ENCODE measurements at regions not wholly inside any gene's neighbourhood (a gene's known extent, or its start where the extent isn't known, plus 50 kb on each side); places are given as distances from the start of the nearest gene placed in this dataset.

DNA sequence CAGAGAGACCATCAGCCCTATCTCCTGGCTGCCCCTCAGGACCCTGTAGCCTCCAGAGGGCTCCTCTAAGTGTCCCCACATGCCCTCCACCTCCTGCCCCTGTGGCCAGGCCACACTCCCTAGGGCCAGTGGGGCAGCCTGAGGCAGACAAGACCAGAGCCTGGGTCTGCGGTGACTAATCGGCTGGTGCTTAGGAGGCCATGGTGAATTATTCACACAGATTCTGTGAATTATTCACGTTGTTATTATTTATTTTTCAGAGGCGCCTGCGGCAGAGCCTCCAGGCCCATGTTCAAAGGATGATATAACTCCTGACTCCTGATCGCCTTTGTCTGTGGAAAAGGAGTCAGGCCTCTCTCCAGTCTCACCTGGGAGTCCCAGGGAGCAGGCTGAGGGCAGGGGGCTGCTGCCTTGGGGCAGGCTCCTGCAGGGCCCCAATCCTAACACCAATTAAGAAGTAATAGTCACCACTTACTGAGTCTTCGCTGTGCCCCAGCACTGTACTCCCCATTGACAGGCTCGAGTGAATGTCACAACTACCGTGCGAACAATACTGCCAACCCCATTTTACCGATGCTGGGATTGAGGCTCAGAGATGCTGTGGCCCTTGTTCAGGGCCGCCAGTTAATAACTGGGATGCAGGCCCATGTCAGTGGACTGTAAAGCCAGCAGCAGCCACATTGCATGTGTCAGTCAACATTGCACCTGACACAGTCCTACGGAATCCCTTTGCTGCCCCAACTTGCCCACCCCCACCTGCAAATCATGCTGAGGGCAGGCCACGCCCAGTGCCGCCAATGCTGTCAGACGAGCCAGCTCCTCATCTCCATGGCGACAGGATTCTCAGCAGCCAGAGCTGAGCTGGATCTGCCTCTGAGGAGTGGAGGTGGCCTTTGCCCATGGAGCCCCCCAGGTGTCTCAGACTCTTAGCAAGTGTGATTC, 94.9 kb downstream of the PCDH1 start:
- no peak for TF ChIP-seq CTCF (IDR thresholded peaks at IDR 0.05)
- no peak for ATAC-seq
- Histone ChIP-seq H3K4me3 (no peak overlapping the region), H3K27ac (no peak overlapping the region), H3K27me3 (no peaks in the 10 kb centered on the region), H3K36me3 (no peaks in the 10 kb centered on the region), H3K4me1 (no peaks in the 10 kb centered on the region), H3K9me3 (no peaks in the 10 kb centered on the region)
- no peak for DNase-seq
- intact Hi-C loops (cut with DNase I) = no loop called here

- Histone ChIP-seq H3K27me3 (no peaks in the 10 kb centered on the region), H3K4me1 (no peaks in the 10 kb centered on the region), H3K9me3 (no peaks in the 10 kb centered on the region), H3K4me3 (no peak overlapping the region), H3K27ac (no peak overlapping the region), H3K36me3 (no peaks in the 10 kb centered on the region)
- intact Hi-C loops (cut with DNase I) = no loop called here
- no peak for ATAC-seq
- no peak for TF ChIP-seq CTCF (IDR thresholded peaks at IDR 0.05)
- no peak for DNase-seq
Measured at GRCh38 chr5:141781910-141782309, 96.3 kb downstream of the PCDH1 start.

DNA sequence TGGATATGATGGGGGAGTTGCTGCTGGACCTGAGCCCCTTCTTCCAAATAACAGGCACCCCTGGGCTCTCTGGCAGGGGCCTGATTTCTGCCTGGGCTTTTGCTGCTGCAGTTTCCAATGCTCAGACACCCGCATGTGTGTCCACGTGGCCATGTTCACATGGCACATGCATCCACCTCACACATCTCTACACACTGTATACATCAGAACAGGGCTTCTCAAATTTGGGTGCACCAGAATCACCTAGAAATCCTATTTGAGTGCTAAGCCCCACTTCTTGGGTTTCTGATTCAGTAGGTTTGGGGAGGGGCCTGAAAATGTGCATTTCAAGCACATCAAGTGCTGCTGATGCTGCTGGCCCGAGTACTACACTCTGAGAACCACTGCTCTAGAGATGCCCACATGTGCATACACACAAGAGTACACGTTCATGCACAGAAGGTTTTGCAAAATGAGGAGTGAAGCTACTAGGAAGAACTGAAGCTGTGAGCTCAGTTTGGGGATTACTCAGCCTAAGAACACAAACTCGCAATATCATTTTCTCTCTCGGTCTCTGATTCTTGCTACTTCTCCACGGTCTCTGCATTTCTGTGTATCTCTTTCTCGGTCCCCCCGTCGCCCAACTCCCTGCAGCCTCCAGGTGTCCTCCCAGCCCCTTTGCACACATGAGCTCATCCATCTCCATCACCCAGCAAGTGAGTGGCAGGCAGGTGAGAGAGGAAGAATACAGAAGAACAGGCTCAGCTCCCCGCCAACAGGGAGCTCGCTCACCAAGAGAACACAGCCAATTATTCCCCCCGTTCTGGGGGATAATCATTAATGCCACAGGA, 97.0 kb downstream of the PCDH1 start:
- no peaks in the 10 kb centered on the region for H3K36me3 ChIP-seq
- intact Hi-C loops (cut with DNase I) = no loop called here
- no peak for ATAC-seq
- no peak for DNase-seq
- TF ChIP-seq CTCF (IDR thresholded peaks at IDR 0.05) = no peak
- no peaks in the 10 kb centered on the region for H3K9me3 ChIP-seq
- H3K27ac ChIP-seq = no peak overlapping the region
- H3K4me1 ChIP-seq = no peaks in the 10 kb centered on the region
- no peaks in the 10 kb centered on the region for H3K27me3 ChIP-seq
- H3K4me3 ChIP-seq = no peak overlapping the region

GRCh38 chr5:141780240-141780951, 97.8 kb downstream of the PCDH1 start:
- no peaks in the 10 kb centered on the region for H3K36me3 ChIP-seq
- no peak overlapping the region for H3K4me3 ChIP-seq
- H3K27me3 ChIP-seq = no peaks in the 10 kb centered on the region
- DNase-seq = no peak
- intact Hi-C loops (cut with DNase I) = no loop called here
- H3K9me3 ChIP-seq = no peaks in the 10 kb centered on the region
- no peak for TF ChIP-seq CTCF (IDR thresholded peaks at IDR 0.05)
- ATAC-seq = no peak
- no peak overlapping the region for H3K27ac ChIP-seq
- no peaks in the 10 kb centered on the region for H3K4me1 ChIP-seq
